HG03066 (cell line): ENCODE measurements at regions not wholly inside any gene's neighbourhood (a gene's known extent, or its start where the extent isn't known, plus 50 kb on each side); places are given as distances from the start of the nearest gene placed in this dataset.
"Not testable (repeated sequence)": the region's sequence is repeated elsewhere in the genome, so short reads cannot be mapped to it uniquely, and the experiment has no call there.

ENCODE experiments used
- ATAC-seq: cut with Tn5 transposase; IDR thresholded peaks from one replicate; pipeline ENCODE4 v1.9.1; 2021; ENCODE audit warnings: low read depth; ENCODE audit not compliant: unreplicated experiment

- ATAC-seq, result peak; percentile 82
Measured at GRCh38 chr17:30731210-30732132, 93.0 kb downstream of the CRLF3 start.

- not testable (repeated sequence) for ATAC-seq
Measured at GRCh38 chr17:30730837-30731209, 93.7 kb downstream of the CRLF3 start.

- ATAC-seq, result not testable (repeated sequence)
Measured at GRCh38 chr17:30730171-30730836, 94.2 kb downstream of the CRLF3 start.

DNA sequence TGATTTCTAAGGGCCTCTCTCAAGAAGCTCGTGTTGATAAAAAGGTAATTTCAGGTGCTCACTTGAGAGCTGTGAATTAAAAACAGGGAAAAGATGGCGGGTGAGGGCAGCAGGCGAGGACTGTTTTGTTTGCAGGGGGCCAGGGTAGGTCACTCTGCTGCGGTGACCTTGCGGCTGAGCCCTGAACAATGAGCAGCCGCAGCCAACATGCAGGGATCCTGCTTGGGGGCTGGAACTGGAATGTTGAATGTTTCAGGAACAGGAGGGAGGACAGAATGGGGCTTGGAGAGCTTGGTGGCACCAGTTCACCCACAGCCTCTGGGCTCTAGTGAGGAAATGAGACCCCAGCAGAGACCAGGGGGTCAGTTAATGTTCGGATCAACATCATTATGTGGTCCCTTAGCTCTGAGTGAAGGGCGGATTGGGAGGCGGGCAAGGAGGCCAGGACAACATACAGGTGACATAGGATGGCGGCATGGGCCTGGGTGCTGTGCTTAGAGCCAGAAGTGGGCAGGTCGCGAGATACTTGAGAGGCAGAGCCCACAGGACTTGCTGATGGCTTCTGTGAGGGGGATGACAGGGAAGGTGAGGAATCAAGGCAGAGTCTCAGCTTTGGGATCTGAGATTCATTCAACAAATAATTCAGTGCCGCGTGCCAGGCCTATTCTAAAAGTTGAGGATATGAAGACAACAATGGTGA, 94.9 kb downstream of the CRLF3 start:
- not testable (repeated sequence) for ATAC-seq

- ATAC-seq, result not testable (repeated sequence)
Measured at GRCh38 chr17:30727517-30727916, 97.0 kb downstream of the CRLF3 start.

- ATAC-seq, result not testable (repeated sequence)
Measured at GRCh38 chr17:30726734-30727133, 97.8 kb downstream of the CRLF3 start.

- ATAC-seq, result not testable (repeated sequence)
Measured at GRCh38 chr17:30726310-30726709, 98.2 kb downstream of the CRLF3 start.

GRCh38 chr17:30724034-30724650, 100.3 kb downstream of the CRLF3 start:
- not testable (repeated sequence) for ATAC-seq

DNA sequence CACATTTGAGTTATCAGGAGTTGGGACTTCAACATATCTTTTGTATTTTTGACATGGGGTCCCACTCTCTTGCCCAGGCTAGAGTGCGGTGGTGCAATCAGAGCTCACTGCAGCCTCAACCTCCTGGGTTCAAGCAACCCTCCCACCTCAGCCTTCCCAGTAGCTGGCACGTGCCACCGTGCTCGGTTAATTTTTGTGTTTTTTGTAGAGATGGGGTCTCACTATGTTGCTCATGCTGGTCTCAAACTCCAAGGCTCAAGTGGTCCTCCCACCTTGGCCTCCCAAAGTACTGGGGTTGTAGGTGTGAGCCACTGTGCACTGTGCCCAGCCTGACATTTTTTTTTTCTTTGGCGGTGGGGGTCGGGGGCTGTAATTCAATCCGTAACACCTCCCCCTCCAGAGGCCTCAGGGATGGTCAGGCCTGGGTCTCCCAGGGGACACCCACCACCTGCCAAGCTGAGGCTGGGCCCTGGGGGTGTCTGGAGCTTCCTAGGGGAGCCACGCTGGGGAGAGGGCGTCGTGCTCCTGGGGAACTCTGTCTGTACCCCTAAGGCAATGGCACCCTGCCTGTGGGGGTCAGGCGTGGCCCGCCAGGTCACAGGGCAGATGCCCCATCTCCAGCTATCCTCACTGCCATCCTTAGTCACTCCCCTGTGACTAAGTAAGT, 102.2 kb downstream of the CRLF3 start:
- ATAC-seq, result not testable (repeated sequence)

GRCh38 chr17:30720971-30721370, 103.5 kb downstream of the CRLF3 start:
- ATAC-seq, result not testable (repeated sequence)

- no peak for ATAC-seq
Measured at GRCh38 chr17:30720013-30720471, 104.5 kb downstream of the CRLF3 start.

DNA sequence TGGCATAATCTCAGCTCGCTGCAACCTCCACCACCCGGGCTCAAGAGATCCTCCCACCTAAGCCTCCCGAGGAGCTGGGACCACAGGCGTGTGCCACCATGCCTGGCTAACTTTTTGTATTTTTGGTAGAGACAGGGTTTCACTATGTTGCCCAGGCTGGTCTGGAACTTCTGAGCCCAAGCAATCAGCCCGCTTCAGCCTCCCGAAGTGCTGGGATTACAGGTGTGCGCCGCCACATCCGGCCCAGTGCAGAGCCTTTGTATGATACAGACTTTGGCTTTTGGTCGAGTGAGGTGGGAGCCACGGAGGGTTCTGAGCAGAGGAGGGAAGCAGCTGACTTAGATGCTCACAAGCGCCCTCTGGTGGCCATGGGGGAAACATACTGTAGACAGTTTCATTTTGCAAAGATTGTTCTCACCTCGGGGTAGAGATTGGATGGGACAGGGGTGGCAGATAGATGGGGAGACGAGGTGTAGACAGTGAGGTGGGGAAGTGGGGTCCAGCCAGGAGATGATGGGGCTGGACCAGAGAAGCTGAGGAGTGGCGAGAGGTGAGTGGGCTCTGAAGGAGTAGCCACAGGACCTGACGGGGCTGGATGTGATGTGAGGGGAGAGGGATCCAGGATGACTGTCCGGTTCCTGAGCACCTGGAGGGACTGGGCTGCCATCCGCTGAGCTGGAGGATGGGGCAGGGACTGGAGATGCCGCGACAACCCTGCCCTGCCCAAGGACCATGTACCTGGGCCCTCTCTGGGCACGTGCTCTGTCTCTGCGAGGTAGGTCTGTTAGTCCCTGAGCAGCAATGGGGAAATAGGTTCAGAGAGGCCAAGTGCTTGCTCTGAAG, 105.1 kb downstream of the CRLF3 start:
- not testable (repeated sequence) for ATAC-seq

DNA sequence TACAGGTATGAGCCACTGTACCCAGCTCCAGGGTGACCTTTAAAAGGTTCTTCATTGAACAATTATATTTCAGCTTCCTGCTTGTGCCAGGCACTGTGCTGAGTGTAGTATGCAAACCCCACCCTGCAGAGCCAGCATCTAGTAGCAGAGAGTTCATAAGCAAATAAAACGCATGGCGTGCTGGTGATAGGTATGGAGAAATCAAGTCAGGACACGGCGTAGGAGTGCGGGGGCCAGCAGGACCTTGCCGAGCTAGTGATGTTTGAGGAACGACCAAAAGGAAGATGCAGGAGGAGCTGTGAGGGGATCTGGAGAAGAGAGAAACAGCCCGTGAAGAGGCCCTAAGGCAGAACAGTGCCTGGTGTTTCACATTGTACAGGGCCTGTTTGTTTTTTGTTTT, 105.8 kb downstream of the CRLF3 start:
- ATAC-seq, result not testable (repeated sequence)

- ATAC-seq, result not testable (repeated sequence)
Measured at GRCh38 chr17:30718099-30718447, 106.4 kb downstream of the CRLF3 start.

- ATAC-seq, result no peak
Measured at GRCh38 chr17:30717291-30718098, 107.0 kb downstream of the CRLF3 start.

DNA sequence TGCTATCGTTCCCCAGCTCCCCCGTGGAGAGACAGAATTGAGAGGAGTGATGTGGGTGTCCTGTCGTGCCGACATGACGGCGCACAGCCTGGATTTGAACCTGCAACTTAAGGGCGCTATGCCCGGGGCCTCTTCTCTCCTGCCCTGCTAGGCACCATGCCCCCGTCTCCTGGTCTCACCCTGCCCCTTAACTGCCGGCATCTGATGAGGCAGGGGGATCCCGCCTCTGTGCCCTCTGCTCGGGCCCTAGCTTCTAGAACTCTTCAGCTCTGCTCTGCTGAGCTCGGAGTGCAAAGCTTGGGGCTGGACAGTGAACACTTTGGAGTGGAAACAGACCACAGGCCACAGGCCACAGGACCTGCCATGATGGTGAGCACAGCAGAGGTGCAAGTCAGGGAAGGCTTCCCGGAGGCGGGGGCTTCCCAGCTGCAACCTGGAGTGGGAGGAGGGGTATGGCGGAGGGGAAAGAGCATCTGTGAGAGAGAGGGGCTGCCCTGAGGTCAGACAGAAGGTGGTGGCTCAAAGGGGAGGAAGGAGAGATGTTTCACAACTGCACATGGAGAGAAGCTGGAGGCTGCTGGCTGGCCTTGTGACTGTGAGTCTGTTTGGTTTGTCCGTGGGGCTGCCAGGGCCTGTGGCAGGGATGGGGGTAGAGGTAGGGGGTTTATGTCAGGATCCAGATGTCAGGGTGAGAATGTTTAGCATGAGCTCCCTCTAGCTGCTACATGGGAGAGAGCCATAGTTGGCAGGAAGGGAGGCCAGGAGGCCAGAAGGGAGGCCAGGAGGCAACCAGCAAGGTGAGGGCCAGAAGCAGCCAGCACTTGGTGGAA, 107.8 kb downstream of the CRLF3 start:
- ATAC-seq, result no peak

DNA sequence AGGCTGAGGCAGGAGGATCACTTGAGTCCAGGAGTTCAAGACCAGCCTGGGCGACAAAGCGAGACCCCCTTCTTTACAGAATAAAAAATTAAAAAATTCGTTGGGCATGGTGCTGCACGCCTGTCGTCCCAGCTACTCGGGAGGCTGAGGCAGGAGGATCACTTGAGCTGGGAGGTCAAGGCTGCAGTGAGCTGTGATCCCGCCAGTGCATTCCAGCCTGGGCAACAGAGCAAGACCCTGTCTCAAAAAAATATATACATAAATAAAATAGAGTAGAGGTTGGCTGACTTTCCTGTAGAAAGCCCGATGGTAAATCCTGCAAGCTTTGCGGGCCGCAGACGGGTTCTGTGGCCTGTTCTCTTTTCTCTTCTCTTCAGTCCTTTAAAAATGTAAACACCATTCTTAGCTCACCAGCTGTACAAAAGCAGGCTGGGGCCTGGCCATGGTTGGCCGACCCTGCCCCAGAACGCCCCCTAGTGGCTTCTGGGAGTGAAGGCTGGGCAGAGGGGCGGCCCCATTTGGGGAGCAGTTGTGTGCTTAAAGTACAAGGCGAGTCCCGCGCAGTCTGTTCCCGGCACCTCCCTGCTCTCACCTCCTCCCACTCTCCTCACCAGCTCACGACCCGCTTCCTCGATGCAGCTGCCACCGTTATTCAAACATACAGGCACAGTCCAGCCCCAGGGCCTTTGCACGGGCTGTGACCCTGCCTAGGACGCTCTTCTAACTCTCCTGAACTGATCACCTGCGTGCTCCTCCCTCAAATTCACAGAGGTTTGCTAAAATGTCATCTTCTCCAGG, 109.5 kb downstream of the CRLF3 start:
- not testable (repeated sequence) for ATAC-seq
